ENCODE measurements at regions not wholly inside any gene's neighbourhood (a gene's known extent, or its start where the extent isn't known, plus 50 kb on each side); places are given as distances from the start of the nearest gene placed in this dataset.

GRCh38 chrX:91080822-91081221 is 353.8 kb upstream of the PABPC5 start:
- TF ChIP-seq EZH2 (IDR thresholded peaks at IDR 0.05; ENCODE audit: insufficient read depth, low read length): no peak
- TF ChIP-seq CTCF (IDR thresholded peaks at IDR 0.05; ENCODE audit: insufficient read depth, low read depth, low read length): no peak

All from astrocyte (in vitro differentiated cells and primary cell).